Peyer's patch (tissue), 4 donors: ENCODE measurements at regions not wholly inside any gene's neighbourhood (a gene's known extent, or its start where the extent isn't known, plus 50 kb on each side); places are given as distances from the start of the nearest gene placed in this dataset.

Experiments
- POLR2A ChIP-seq, 2 donors: fragments of 450-650 bp; IDR thresholded peaks; one replicate each; pipeline ENCODE4 v1.5.1; 2017; ENCODE audit warnings: antibody characterized with exemption in 2 of 2, mild to moderate bottlenecking in 2 of 2, moderate library complexity in 2 of 2
- TF ChIP-seq, protein P1 (sequence below), 6 experiments: fragments of 450-650 bp in 4 of 6; fragments of 200-600 bp in 2 of 6; sonication (generic) in 1 of 6; IDR thresholded peaks; one replicate each; pipeline ENCODE4 v1.5.1; 2017 to 2019; ENCODE audit warnings: antibody characterized with exemption in 6 of 6, mild to moderate bottlenecking in 3 of 6, moderate library complexity in 1 of 6

DNA sequence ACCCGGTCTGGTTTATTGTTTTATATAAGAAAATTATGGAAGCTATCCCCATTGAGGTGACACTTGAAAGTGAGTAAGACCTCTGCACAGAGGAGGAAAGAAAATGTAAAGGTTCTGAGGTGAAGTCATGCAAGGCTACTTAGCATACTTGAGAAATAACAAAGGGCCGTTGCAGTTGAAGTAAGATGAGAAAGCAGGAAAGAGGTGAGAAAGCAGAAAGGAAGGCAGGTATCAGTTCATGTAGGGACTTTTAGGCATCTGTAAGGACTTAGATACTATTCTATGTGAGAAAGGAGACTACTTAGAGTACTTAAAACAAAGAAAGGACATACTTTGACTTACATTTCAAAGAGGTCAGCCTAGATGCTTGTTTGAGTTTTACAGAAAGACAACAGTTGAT is 84.7 kb downstream of the CASP12 start:
- TF ChIP-seq, protein P1, sequence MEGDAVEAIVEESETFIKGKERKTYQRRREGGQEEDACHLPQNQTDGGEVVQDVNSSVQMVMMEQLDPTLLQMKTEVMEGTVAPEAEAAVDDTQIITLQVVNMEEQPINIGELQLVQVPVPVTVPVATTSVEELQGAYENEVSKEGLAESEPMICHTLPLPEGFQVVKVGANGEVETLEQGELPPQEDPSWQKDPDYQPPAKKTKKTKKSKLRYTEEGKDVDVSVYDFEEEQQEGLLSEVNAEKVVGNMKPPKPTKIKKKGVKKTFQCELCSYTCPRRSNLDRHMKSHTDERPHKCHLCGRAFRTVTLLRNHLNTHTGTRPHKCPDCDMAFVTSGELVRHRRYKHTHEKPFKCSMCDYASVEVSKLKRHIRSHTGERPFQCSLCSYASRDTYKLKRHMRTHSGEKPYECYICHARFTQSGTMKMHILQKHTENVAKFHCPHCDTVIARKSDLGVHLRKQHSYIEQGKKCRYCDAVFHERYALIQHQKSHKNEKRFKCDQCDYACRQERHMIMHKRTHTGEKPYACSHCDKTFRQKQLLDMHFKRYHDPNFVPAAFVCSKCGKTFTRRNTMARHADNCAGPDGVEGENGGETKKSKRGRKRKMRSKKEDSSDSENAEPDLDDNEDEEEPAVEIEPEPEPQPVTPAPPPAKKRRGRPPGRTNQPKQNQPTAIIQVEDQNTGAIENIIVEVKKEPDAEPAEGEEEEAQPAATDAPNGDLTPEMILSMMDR (IDR thresholded peaks at IDR 0.05) = no peak
- TF ChIP-seq POLR2A (IDR thresholded peaks at IDR 0.05) = no peak
